Calu3 (cell line): ENCODE measurements at regions not wholly inside any gene's neighbourhood (a gene's known extent, or its start where the extent isn't known, plus 50 kb on each side); places are given as distances from the start of the nearest gene placed in this dataset.

Experiments used
- BruUV-seq: library from RNA; stranded (reverse); fragments of 400-500 nt; replicated peaks from 2 replicates; lab custom pipeline; 2021; lab: Mats Ljungman, UMichigan
- CTCF ChIA-PET: fragments of 300-600 bp; sonication (Branson Sonifier 250); formaldehyde crosslinking; loops from one replicate; lab custom pipeline; 2022; ENCODE audit warnings: antibody characterized with exemption; lab: Charles Lee
- DNase-seq: peaks from one replicate; pipeline ENCODE4 v3.0.0; 2022
- H3K27ac Mint-ChIP-seq: one replicate; pipeline ENCODE4 v1.8.0; 2022; ENCODE audit warnings: mixed read lengths; ENCODE audit not compliant: unreplicated experiment
- H3K27me3 Mint-ChIP-seq: one replicate; pipeline ENCODE4 v1.8.0; 2022; ENCODE audit warnings: mixed read lengths; ENCODE audit not compliant: unreplicated experiment
- H3K36me3 Mint-ChIP-seq: one replicate; pipeline ENCODE4 v1.8.0; 2022; ENCODE audit warnings: mild to moderate bottlenecking, moderate library complexity, mixed read lengths; ENCODE audit not compliant: insufficient read depth, unreplicated experiment
- H3K4me1 Mint-ChIP-seq: one replicate; pipeline ENCODE4 v1.8.0; 2022; ENCODE audit warnings: mild to moderate bottlenecking, low read depth, mixed read lengths; ENCODE audit not compliant: unreplicated experiment
- H3K4me3 Mint-ChIP-seq: one replicate; pipeline ENCODE4 v1.8.0; 2022; ENCODE audit warnings: mild to moderate bottlenecking, low read depth, moderate library complexity, mixed read lengths; ENCODE audit not compliant: unreplicated experiment
- H3K9me3 Mint-ChIP-seq: one replicate; pipeline ENCODE4 v1.8.0; 2022; ENCODE audit warnings: low read depth, mixed read lengths; ENCODE audit not compliant: unreplicated experiment
- CTCF ChIP-seq: fragments of 200-600 bp; IDR thresholded peaks from one replicate; pipeline ENCODE4 v1.8.0; 2022; ENCODE audit warnings: antibody characterized with exemption; ENCODE audit not compliant: unreplicated experiment
- intact Hi-C: fragments of 100-400 bp; cut with micrococcal nuclease; formaldehyde crosslinking; loops from one replicate; pipeline ENCODE4 v1.10.0; 2022; ENCODE audit not compliant: unreplicated experiment

- no peaks in the 10 kb centered on the region for H3K4me1 Mint-ChIP-seq
- no peaks in the 10 kb centered on the region for H3K36me3 Mint-ChIP-seq
- CTCF ChIA-PET: no interaction called here
- DNase-seq: no peak
- no peak overlapping the region for H3K4me3 Mint-ChIP-seq
- no TSS peak for BruUV-seq
- no peaks in the 10 kb centered on the region for H3K9me3 Mint-ChIP-seq
- H3K27ac Mint-ChIP-seq: no peak overlapping the region
- intact Hi-C loops: no loop called here
- H3K27me3 Mint-ChIP-seq: no peaks in the 10 kb centered on the region
- TF ChIP-seq CTCF: no peak
These were observed 73.7 kb upstream of the PIK3C3 start for GRCh38 chr18:41881285-41881684.

GRCh38 chr18:41879256-41879655, 75.8 kb upstream of the PIK3C3 start:
- no peak for TF ChIP-seq CTCF
- intact Hi-C loops: no loop called here
- no TSS peak for BruUV-seq
- Mint-ChIP-seq H3K4me1 (peaks cover 16% of the 10 kb centered on the region), H3K27me3 (no peaks in the 10 kb centered on the region), H3K36me3 (no peaks in the 10 kb centered on the region), H3K4me3 (no peak overlapping the region), H3K9me3 (no peaks in the 10 kb centered on the region), H3K27ac (no peak overlapping the region)
- CTCF ChIA-PET: interaction anchor here (0.6 kb wide), 1 partner anchor 198 kb away, joined by 3 read pairs; no protein-coding TSS in a partner anchor
- no peak for DNase-seq

GRCh38 chr18:41875094-41875780, 79.8 kb upstream of the PIK3C3 start:
- Mint-ChIP-seq H3K27me3 (no peaks in the 10 kb centered on the region), H3K27ac (no peak overlapping the region), H3K36me3 (no peaks in the 10 kb centered on the region), H3K9me3 (no peaks in the 10 kb centered on the region), H3K4me1 (peaks cover 16% of the 10 kb centered on the region), H3K4me3 (no peak overlapping the region)
- CTCF ChIA-PET: no interaction called here
- TF ChIP-seq CTCF: no peak
- DNase-seq: no peak
- intact Hi-C loops: no loop called here
- no TSS peak for BruUV-seq

- DNase-seq: no peak
- Mint-ChIP-seq H3K27ac (no peak overlapping the region), H3K36me3 (no peaks in the 10 kb centered on the region), H3K27me3 (no peaks in the 10 kb centered on the region), H3K4me3 (no peak overlapping the region), H3K4me1 (peaks cover 16% of the 10 kb centered on the region), H3K9me3 (no peaks in the 10 kb centered on the region)
- intact Hi-C loops: no loop called here
- no peak for TF ChIP-seq CTCF
- CTCF ChIA-PET: no interaction called here
- BruUV-seq: no TSS peak
These were observed 81.3 kb upstream of the PIK3C3 start for GRCh38 chr18:41873730-41874129.
